GM12878 (cell line): ENCODE measurements at regions not wholly inside any gene's neighbourhood (a gene's known extent, or its start where the extent isn't known, plus 50 kb on each side); places are given as distances from the start of the nearest gene placed in this dataset.

Experiments used
- CBFB ChIP-seq: IDR thresholded peaks from 2 replicates; pipeline ENCODE4 v1.6.1; 2016; ENCODE audit warnings: antibody characterized with exemption, low read depth
- GATAD2B ChIP-seq: fragments of 450-650 bp; conservative IDR thresholded peaks from 2 replicates; pipeline ENCODE4 v1.6.1; 2017; ENCODE audit warnings: low read depth, mild to moderate bottlenecking, moderate library complexity
- RAD21 ChIP-seq: IDR thresholded peaks from 2 replicates; pipeline ENCODE4 v1.6.1; 2011; ENCODE audit warnings: mild to moderate bottlenecking, low read depth, low read length, moderate library complexity; ENCODE audit not compliant: insufficient read depth
- TF ChIP-seq, protein P1 (sequence below), 3 experiments: IDR thresholded peaks in 2 of 3; conservative IDR thresholded peaks in 1 of 3; 2 replicates each; pipeline ENCODE4 v1.5.1; 2011; ENCODE audit warnings: low read depth in 3 of 3, low read length in 3 of 3, mild to moderate bottlenecking in 3 of 3, control low read depth in 2 of 3, moderate library complexity in 2 of 3, inconsistent platforms in 1 of 3, mixed read lengths in 1 of 3; ENCODE audit not compliant: control insufficient read depth in 2 of 3, insufficient read depth in 1 of 3; ENCODE audit errors: extremely low read depth in 1 of 3

DNA sequence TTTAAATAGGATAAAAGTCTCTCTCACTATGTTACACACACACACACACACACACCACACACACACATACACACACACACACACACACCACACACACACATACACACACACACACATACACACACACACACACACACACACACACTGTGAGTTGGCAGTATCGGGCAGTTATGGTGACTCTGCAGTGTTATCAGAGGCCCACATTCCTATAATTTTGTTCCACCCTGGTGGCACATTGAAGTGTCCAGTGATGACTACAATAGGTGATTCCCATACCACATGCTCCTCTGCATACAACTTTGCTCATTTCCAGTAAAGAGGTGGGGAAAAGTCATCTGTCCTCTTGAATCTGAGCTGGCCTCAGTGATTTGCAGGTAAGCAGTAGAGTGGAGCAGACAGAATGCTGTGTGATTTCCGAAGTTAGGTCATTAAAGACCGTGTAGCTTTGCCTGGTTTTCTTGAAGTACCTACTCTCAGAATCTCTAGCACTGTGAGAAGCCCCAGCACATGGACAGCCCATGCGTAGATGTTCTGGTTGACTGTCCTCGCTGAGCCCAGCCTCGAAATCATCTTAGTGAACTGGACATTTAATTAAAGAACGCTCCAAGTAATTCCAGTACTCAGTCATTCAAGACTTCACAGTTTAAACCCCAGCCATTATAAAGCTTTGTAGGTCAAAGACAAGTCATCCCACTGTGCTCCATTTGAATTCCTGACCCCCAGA lies 836.6 kb upstream of the SOX9 start:
- TF ChIP-seq GATAD2B (no peak), RAD21 (no peak), CBFB (no peak)
- TF ChIP-seq, protein P1, sequence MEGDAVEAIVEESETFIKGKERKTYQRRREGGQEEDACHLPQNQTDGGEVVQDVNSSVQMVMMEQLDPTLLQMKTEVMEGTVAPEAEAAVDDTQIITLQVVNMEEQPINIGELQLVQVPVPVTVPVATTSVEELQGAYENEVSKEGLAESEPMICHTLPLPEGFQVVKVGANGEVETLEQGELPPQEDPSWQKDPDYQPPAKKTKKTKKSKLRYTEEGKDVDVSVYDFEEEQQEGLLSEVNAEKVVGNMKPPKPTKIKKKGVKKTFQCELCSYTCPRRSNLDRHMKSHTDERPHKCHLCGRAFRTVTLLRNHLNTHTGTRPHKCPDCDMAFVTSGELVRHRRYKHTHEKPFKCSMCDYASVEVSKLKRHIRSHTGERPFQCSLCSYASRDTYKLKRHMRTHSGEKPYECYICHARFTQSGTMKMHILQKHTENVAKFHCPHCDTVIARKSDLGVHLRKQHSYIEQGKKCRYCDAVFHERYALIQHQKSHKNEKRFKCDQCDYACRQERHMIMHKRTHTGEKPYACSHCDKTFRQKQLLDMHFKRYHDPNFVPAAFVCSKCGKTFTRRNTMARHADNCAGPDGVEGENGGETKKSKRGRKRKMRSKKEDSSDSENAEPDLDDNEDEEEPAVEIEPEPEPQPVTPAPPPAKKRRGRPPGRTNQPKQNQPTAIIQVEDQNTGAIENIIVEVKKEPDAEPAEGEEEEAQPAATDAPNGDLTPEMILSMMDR (IDR thresholded peaks at IDR 0.05 in 2 of 3, conservative IDR thresholded peaks at IDR 0.05 in 1 of 3; ENCODE audit: control insufficient read depth in 2 of 3, extremely low read depth in 1 of 3, insufficient read depth in 1 of 3, low read depth in 3 of 3, low read length in 3 of 3) = no peak
